ENCODE measurements at regions not wholly inside any gene's neighbourhood (a gene's known extent, or its start where the extent isn't known, plus 50 kb on each side); places are given as distances from the start of the nearest gene placed in this dataset.
"Not testable (repeated sequence)": the region's sequence is repeated elsewhere in the genome, so short reads cannot be mapped to it uniquely, and the experiment has no call there.

GRCh38 chr3:110314512-110315114 is 757.0 kb upstream of the NECTIN3 start:
- TF ChIP-seq, protein P1, sequence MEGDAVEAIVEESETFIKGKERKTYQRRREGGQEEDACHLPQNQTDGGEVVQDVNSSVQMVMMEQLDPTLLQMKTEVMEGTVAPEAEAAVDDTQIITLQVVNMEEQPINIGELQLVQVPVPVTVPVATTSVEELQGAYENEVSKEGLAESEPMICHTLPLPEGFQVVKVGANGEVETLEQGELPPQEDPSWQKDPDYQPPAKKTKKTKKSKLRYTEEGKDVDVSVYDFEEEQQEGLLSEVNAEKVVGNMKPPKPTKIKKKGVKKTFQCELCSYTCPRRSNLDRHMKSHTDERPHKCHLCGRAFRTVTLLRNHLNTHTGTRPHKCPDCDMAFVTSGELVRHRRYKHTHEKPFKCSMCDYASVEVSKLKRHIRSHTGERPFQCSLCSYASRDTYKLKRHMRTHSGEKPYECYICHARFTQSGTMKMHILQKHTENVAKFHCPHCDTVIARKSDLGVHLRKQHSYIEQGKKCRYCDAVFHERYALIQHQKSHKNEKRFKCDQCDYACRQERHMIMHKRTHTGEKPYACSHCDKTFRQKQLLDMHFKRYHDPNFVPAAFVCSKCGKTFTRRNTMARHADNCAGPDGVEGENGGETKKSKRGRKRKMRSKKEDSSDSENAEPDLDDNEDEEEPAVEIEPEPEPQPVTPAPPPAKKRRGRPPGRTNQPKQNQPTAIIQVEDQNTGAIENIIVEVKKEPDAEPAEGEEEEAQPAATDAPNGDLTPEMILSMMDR (IDR thresholded peaks at IDR 0.05) = peak; percentile 39 to 79 (median 63)
- Histone ChIP-seq H3K27ac (no peak overlapping the region), H3K9me3 (no peaks in the 10 kb centered on the region), H3K36me3 (no peaks in the 10 kb centered on the region), H3K4me3 (no peak overlapping the region), H3K27me3 (no peaks in the 10 kb centered on the region), H3K4me1 (no peaks in the 10 kb centered on the region)
- intact Hi-C loops (cut with DNase I) = no loop called here
- 24 to 35% methylated on average over 7 of the region's 7 CpGs for WGBS, 2 donors
- peak; percentile 64 to 87 (median 84) for ATAC-seq
- FAIRE-seq = no peak
- peak in 4 of 6 donors; percentile 24 to 61 (median 38) for DNase-seq

DNA sequence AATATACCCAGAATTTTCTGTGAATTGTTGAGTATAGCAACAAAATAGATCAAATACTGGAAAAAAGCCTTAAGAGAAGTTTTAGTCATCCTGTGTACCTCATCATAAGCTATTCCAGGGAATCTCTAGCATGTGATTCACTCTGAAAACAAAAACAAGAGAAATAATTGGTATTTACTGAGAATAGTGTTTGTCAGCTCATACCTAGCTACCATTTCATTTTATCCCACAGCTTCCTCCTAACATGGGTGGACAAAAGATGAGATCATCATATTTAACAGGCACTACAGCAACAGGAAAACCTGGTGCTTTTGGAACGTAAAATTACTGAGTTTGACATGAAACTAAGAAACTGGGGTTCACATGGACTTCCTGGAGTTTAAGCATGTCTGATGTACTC is 753.5 kb upstream of the NECTIN3 start:
- no peaks in the 10 kb centered on the region for H3K4me1 ChIP-seq
- intact Hi-C loops (cut with DNase I) = no loop called here
- no peak for FAIRE-seq

GRCh38 chr3:110323349-110323748 is 748.3 kb upstream of the NECTIN3 start:
- Histone ChIP-seq H3K4me1 (no peaks in the 10 kb centered on the region), H3K9me3 (no peaks in the 10 kb centered on the region), H3K27me3 (no peaks in the 10 kb centered on the region), H3K4me3 (no peak overlapping the region), H3K36me3 (no peaks in the 10 kb centered on the region), H3K27ac (no peak overlapping the region)
- DNase-seq = no peak
- 40 to 45% methylated on average over 1 of the region's 1 CpG for WGBS, 2 donors
- no peak for ATAC-seq
- intact Hi-C loops (cut with DNase I) = no loop called here
- TF ChIP-seq, protein P1 (IDR thresholded peaks at IDR 0.05) = no peak
- FAIRE-seq = no peak

More for the DNA sequence above, 753.5 kb upstream of the NECTIN3 start:
- WGBS, 2 donors = 72 to 88% methylated on average over 1 of the region's 1 CpG
- Histone ChIP-seq H3K9me3 (no peaks in the 10 kb centered on the region), H3K27me3 (no peaks in the 10 kb centered on the region), H3K27ac (no peak overlapping the region), H3K4me3 (no peak overlapping the region), H3K36me3 (no peaks in the 10 kb centered on the region)
- TF ChIP-seq, protein P1 (IDR thresholded peaks at IDR 0.05) = no peak
- DNase-seq = no peak
- no peak for ATAC-seq

DNA sequence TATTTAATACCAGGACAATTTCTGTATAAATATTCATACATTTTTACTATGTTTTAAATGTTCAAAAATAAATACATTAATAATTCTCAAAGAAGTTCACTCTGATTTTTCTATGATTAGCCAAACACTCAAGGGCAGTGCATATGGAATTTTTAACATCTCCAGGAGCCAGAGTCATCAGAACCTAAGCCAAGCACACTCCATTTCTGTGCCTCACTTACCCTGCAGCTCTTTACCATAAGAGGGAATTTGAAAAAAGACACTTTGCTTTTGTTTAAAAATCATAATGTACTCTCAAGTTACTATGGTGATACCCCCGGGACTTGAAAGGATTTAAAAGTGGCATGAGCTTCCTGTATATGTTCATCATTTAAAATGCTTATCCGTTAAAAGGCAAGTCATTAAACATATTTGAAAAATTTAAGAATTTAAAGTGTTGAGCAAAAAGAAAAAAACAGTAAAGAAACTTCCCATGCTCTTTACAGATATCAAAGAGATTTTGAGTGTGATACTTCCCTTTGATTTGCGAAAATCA is 747.4 kb upstream of the NECTIN3 start:
- no peaks in the 10 kb centered on the region for H3K4me1 ChIP-seq
- H3K4me3 ChIP-seq = no peak overlapping the region
- no peak for ATAC-seq
- no peak for FAIRE-seq
- H3K27ac ChIP-seq = no peak overlapping the region
- WGBS, 2 donors = 81 to 83% methylated on average over 3 of the region's 3 CpGs
- intact Hi-C loops (cut with DNase I) = no loop called here
- H3K36me3 ChIP-seq = no peaks in the 10 kb centered on the region
- no peak for DNase-seq
- TF ChIP-seq, protein P1 (IDR thresholded peaks at IDR 0.05) = no peak
- no peaks in the 10 kb centered on the region for H3K27me3 ChIP-seq
- no peaks in the 10 kb centered on the region for H3K9me3 ChIP-seq

GRCh38 chr3:110327870-110328269 is 743.7 kb upstream of the NECTIN3 start:
- no peaks in the 10 kb centered on the region for H3K9me3 ChIP-seq
- no peaks in the 10 kb centered on the region for H3K36me3 ChIP-seq
- FAIRE-seq (no peak), DNase-seq (no peak), ATAC-seq (no peak)
- TF ChIP-seq, protein P1 (IDR thresholded peaks at IDR 0.05) = no peak
- WGBS, 2 donors = 93 to 99% methylated on average over 2 of the region's 2 CpGs
- H3K4me1 ChIP-seq = no peaks in the 10 kb centered on the region
- H3K27me3 ChIP-seq = no peaks in the 10 kb centered on the region
- H3K4me3 ChIP-seq = no peak overlapping the region
- no peak overlapping the region for H3K27ac ChIP-seq
- intact Hi-C loops (cut with DNase I) = no loop called here

DNA sequence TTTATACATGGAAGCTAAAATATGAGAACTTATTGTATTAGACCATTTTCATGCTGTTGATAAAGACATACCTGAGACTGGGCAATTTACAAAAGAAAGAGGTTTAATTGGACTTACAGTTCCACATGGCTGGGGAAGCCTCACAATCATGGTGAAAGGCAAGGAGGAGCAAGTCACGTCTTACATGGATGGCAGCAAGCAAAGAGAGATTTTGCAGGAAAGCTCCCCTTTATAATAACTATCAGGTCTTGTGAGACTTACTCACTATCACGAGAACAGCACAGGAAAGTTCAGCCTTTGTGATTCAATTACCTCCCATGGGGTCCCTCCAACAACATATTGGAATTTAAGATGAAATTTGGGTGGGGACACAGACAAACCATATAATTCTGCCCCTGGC is 740.1 kb upstream of the NECTIN3 start:
- intact Hi-C loops (cut with DNase I); ATAC-seq; FAIRE-seq; H3K4me1 ChIP-seq; H3K27ac ChIP-seq; H3K9me3 ChIP-seq; H3K27me3 ChIP-seq; H3K36me3 ChIP-seq; H3K4me3 ChIP-seq; DNase-seq: not testable (repeated sequence)
- 66 to 77% methylated on average over 2 of the region's 2 CpGs for WGBS, 2 donors

All from pancreas (tissue), 10 donors.